ENCODE measurements at regions not wholly inside any gene's neighbourhood (a gene's known extent, or its start where the extent isn't known, plus 50 kb on each side); places are given as distances from the start of the nearest gene placed in this dataset.

DNA sequence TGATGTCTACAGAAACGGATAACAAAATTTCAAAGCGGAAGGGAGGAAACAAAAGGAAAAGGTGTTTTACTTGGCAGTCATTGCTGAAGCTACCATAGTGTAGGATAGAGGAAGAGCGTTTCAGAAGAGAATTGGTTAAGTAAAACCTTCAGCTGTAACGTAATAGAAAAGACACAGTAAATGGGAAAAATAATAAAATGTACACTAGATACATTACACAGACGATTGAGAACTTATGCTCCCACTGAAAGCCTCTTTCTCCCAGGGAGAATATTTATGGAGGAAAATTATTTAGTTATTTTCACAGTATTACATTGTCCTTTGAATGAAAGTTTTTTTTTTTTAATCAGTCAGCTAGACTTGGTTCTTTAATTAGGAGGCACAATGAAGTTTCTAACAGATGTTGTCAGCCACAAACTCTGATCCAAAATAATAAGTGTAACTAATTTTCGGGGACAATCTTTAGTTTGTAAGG lies 90.7 kb upstream of the PRDM1 start:
- Mint-ChIP-seq H3K36me3 (ENCODE audit: low read depth, unreplicated experiment) (no peaks in the 10 kb centered on the region), H3K9me3 (ENCODE audit: unreplicated experiment) (no peaks in the 10 kb centered on the region), H3K4me3 (ENCODE audit: unreplicated experiment) (peak overlapping the region; percentile 87), H3K4me1 (ENCODE audit: low read depth, unreplicated experiment) (peaks cover 5% of the 10 kb centered on the region), H3K27ac (ENCODE audit: unreplicated experiment) (no peak overlapping the region), H3K27me3 (ENCODE audit: low read depth, unreplicated experiment) (peaks cover 39% of the 10 kb centered on the region)
- Histone ChIP-seq H3K4me1 (ENCODE audit: insufficient read depth, low read length) (peaks cover 25% of the 10 kb centered on the region), H4K20me1 (ENCODE audit: insufficient read depth, low read length) (no peaks in the 10 kb centered on the region), H3K27me3 (ENCODE audit: insufficient read depth, low read length) (peaks cover 12% of the 10 kb centered on the region), H3K36me3 (ENCODE audit: insufficient read depth, low read length) (no peaks in the 10 kb centered on the region), H3K4me3 (ENCODE audit: insufficient read depth, low read depth, low read length) (peak overlapping the region; percentile 86), H3K27ac (ENCODE audit: low read depth, low read length) (no peak overlapping the region), H3K4me2 (ENCODE audit: low read length) (peak overlapping the region; percentile 98), H3K9me3 (ENCODE audit: insufficient read depth, low read depth, low read length) (no peaks in the 10 kb centered on the region), H2AFZ (ENCODE audit: low read depth, low read length) (no peak overlapping the region), H3K9ac (ENCODE audit: low read length) (peak overlapping the region; percentile 86), H3K79me2 (ENCODE audit: insufficient read depth, low read length) (no peaks in the 10 kb centered on the region)
- TF ChIP-seq EZH2 (IDR thresholded peaks at IDR 0.05; ENCODE audit: insufficient read depth, low read length): no peak
- TF ChIP-seq, protein P1, sequence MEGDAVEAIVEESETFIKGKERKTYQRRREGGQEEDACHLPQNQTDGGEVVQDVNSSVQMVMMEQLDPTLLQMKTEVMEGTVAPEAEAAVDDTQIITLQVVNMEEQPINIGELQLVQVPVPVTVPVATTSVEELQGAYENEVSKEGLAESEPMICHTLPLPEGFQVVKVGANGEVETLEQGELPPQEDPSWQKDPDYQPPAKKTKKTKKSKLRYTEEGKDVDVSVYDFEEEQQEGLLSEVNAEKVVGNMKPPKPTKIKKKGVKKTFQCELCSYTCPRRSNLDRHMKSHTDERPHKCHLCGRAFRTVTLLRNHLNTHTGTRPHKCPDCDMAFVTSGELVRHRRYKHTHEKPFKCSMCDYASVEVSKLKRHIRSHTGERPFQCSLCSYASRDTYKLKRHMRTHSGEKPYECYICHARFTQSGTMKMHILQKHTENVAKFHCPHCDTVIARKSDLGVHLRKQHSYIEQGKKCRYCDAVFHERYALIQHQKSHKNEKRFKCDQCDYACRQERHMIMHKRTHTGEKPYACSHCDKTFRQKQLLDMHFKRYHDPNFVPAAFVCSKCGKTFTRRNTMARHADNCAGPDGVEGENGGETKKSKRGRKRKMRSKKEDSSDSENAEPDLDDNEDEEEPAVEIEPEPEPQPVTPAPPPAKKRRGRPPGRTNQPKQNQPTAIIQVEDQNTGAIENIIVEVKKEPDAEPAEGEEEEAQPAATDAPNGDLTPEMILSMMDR (IDR thresholded peaks at IDR 0.05; ENCODE audit: insufficient read depth, low read depth, low read length): no peak
- FAIRE-seq (no peak), DNase-seq (ENCODE audit: low read depth) (no peak)

DNA sequence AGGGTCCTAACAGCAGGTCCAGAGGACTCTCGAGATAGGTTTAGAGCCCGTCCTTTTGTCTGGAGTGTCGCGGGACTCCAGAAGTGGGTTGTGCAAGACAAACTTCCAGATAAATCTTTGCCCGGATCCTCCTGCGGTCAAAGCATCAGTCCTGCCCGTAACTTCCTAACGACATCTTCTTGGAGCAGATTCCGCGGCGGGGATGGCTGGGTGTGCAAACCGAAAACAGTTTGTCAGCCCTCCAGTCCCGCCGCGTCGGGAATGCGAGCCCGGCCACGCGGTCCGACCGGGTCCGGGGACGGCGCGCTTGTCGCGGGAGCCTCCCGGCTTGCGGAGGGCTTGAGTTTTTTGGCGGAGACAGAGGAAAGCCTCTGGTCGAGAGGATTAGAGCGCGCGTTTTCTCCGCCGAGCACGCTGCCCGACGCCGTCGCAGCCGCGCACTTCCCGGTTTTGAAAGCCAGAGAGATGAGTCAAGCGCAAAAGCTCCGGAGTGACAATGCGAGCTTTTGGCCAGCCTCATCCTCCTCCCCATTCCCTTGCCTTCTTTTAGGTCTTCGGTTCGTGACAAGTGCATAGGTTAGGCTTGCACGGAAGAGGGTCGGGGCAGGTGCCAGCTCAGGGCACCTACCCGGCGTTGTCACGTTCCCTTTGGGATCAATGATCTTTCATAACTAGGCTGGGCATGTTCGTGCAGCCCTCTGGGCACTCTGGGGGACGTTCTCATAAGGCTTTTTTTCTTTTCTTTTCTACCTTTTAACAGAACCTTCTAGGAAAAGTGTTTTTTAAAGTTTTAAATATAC lies 91.3 kb upstream of the PRDM1 start:
- H3K36me3 ChIP-seq (ENCODE audit: insufficient read depth, low read length): no peaks in the 10 kb centered on the region
- H3K9me3 Mint-ChIP-seq (ENCODE audit: unreplicated experiment): no peaks in the 10 kb centered on the region
- H3K4me3 ChIP-seq (ENCODE audit: insufficient read depth, low read depth, low read length): peak overlapping the region; percentile 86
- FAIRE-seq (no peak), DNase-seq (ENCODE audit: low read depth) (peak; percentile 62)
- peaks cover 5% of the 10 kb centered on the region for H3K4me1 Mint-ChIP-seq (ENCODE audit: low read depth, unreplicated experiment)
- H3K36me3 Mint-ChIP-seq (ENCODE audit: low read depth, unreplicated experiment): no peaks in the 10 kb centered on the region
- peaks cover 46% of the 10 kb centered on the region for H3K27me3 Mint-ChIP-seq (ENCODE audit: low read depth, unreplicated experiment)
- peaks cover 25% of the 10 kb centered on the region for H3K4me1 ChIP-seq (ENCODE audit: insufficient read depth, low read length)
- peak overlapping the region; percentile 80 for H3K27ac Mint-ChIP-seq (ENCODE audit: unreplicated experiment)
- peak overlapping the region; percentile 94 for H2AFZ ChIP-seq (ENCODE audit: low read depth, low read length)
- TF ChIP-seq, protein P1 (IDR thresholded peaks at IDR 0.05; ENCODE audit: insufficient read depth, low read depth, low read length): no peak
- TF ChIP-seq EZH2 (IDR thresholded peaks at IDR 0.05; ENCODE audit: insufficient read depth, low read length): no peak
- H3K27me3 ChIP-seq (ENCODE audit: insufficient read depth, low read length): peaks cover 15% of the 10 kb centered on the region
- peak overlapping the region; percentile 86 for H3K9ac ChIP-seq (ENCODE audit: low read length)
- peak overlapping the region; percentile 98 for H3K4me2 ChIP-seq (ENCODE audit: low read length)
- no peaks in the 10 kb centered on the region for H3K79me2 ChIP-seq (ENCODE audit: insufficient read depth, low read length)
- peak overlapping the region; percentile 70 for H3K27ac ChIP-seq (ENCODE audit: low read depth, low read length)
- H3K4me3 Mint-ChIP-seq (ENCODE audit: unreplicated experiment): peak overlapping the region; percentile 87
- H3K9me3 ChIP-seq (ENCODE audit: insufficient read depth, low read depth, low read length): no peaks in the 10 kb centered on the region
- H4K20me1 ChIP-seq (ENCODE audit: insufficient read depth, low read length): no peaks in the 10 kb centered on the region

DNA sequence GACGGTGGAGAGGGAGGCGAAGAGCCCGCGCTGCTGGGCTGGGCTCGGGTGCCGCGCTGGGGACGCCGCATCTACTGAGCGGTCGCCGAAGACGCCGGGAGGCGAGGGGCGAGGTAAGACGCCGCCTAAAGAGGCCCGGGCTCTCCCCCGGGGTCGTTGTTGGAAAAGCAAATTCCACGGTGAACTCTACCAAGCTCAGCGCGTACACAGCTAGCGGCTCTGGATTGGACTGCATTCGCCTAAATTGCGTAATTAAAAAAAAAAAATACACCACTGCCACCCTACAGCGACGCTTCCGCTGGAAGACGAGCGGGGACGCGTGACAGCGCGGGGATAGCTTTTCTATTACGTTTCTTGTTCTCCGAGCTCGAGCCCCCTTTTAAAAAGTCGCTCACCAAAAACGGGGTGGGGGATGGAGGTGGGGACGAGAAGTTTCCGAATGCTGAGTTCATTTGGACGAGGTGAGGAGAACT lies 92.0 kb upstream of the PRDM1 start:
- H3K36me3 ChIP-seq (ENCODE audit: insufficient read depth, low read length): no peaks in the 10 kb centered on the region
- Mint-ChIP-seq H3K36me3 (ENCODE audit: low read depth, unreplicated experiment) (no peaks in the 10 kb centered on the region), H3K27ac (ENCODE audit: unreplicated experiment) (peak overlapping the region; percentile 80), H3K27me3 (ENCODE audit: low read depth, unreplicated experiment) (peaks cover 52% of the 10 kb centered on the region), H3K9me3 (ENCODE audit: unreplicated experiment) (no peaks in the 10 kb centered on the region), H3K4me1 (ENCODE audit: low read depth, unreplicated experiment) (peaks cover 5% of the 10 kb centered on the region), H3K4me3 (ENCODE audit: unreplicated experiment) (peak overlapping the region; percentile 87)
- peak overlapping the region; percentile 86 for H3K9ac ChIP-seq (ENCODE audit: low read length)
- H2AFZ ChIP-seq (ENCODE audit: low read depth, low read length): peak overlapping the region; percentile 94
- peaks cover 25% of the 10 kb centered on the region for H3K4me1 ChIP-seq (ENCODE audit: insufficient read depth, low read length)
- H3K9me3 ChIP-seq (ENCODE audit: insufficient read depth, low read depth, low read length): no peaks in the 10 kb centered on the region
- peak overlapping the region; percentile 86 for H3K4me3 ChIP-seq (ENCODE audit: insufficient read depth, low read depth, low read length)
- H3K27ac ChIP-seq (ENCODE audit: low read depth, low read length): peak overlapping the region; percentile 70
- H3K27me3 ChIP-seq (ENCODE audit: insufficient read depth, low read length): peaks cover 15% of the 10 kb centered on the region
- DNase-seq (ENCODE audit: low read depth) (no peak), FAIRE-seq (no peak)
- H3K79me2 ChIP-seq (ENCODE audit: insufficient read depth, low read length): no peaks in the 10 kb centered on the region
- no peaks in the 10 kb centered on the region for H4K20me1 ChIP-seq (ENCODE audit: insufficient read depth, low read length)
- no peak for TF ChIP-seq EZH2 (IDR thresholded peaks at IDR 0.05; ENCODE audit: insufficient read depth, low read length)
- TF ChIP-seq, protein P1 (IDR thresholded peaks at IDR 0.05; ENCODE audit: insufficient read depth, low read depth, low read length): no peak
- peak overlapping the region; percentile 98 for H3K4me2 ChIP-seq (ENCODE audit: low read length)
